IPS DF 4.7 (cell line): ENCODE measurements at regions not wholly inside any gene's neighbourhood (a gene's known extent, or its start where the extent isn't known, plus 50 kb on each side); places are given as distances from the start of the nearest gene placed in this dataset.
A peak's percentile ranks its signal among the peaks of the same experiment; 100 is the strongest.
"Not testable (repeated sequence)": the region's sequence is repeated elsewhere in the genome, so short reads cannot be mapped to it uniquely, and the experiment has no call there.

ENCODE experiments used
- DNase-seq: peaks from one replicate; pipeline ENCODE4 v3.0.0-alpha.2; 2013; ENCODE audit warnings: low spot score; ENCODE audit errors: extremely low read depth

- no peak for DNase-seq
These were observed 105.4 kb upstream of the MCHR2 start for GRCh38 chr6:100099189-100100074.

DNA sequence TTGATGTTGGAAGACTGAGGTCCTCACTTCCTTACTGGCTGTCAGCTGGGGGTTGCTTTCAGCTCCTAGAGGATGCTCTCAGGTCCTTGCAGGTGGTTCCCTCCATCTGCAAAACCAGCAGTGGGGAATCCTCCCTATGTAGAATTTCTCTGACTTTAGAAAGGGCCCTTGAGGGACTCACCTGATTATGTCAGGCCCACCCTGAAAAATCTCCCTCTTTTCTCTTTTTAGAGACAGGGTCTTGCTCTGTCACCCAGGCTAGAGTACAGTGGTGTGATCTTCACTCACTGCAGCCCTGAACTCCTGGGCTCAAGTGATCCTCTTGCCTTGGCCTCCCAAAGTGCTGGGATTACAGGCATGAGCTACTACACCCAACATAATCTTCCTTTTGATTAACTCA, 102.9 kb upstream of the MCHR2 start:
- no peak for DNase-seq

DNA sequence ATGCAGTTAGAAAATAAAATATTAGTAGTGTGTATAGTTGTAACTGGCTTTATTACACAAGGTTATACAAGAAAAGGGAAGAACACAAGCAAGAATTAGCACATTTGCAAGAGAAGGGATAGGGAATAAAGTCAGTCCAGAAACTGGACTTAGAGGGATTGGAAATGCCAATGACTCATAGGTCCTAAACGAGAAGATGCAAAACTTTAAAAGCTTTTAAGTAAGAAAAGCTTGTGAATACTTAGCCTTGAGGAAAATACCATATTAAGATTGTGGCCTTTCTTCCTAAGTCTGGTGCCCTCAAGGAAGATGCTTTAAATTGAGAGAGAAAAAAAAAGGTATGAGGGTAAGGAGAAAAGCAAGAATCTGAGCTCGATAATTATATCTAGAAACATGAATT, 102.3 kb upstream of the MCHR2 start:
- DNase-seq, result no peak

DNA sequence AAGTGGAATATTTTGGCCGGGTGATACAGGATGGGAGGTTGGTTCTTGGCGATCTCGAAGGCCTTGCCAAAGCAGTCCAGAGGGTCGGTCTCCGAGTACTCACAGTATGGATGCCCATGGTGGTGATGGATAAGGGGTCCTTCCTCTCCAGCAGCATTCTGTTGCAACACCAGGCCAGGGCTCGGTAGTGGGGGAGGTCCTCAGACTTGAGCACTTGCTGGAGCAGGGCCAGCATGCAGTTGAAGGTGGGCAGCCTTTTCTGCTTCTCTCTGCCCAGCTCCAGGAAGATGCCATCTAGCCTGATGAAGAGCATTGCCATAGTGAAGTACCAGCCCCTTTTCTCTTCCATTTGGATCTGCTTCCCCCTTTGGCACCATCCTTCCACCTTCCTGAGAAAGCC, 99.4 kb upstream of the MCHR2 start:
- DNase-seq, result no peak

GRCh38 chr6:100088009-100088408, 94.0 kb upstream of the MCHR2 start:
- no peak for DNase-seq

GRCh38 chr6:100084991-100085364, 91.0 kb upstream of the MCHR2 start:
- no peak for DNase-seq

GRCh38 chr6:100084316-100084990, 90.4 kb upstream of the MCHR2 start:
- DNase-seq, result no peak

GRCh38 chr6:100078509-100078908, 84.5 kb upstream of the MCHR2 start:
- DNase-seq, result peak; percentile 36

DNA sequence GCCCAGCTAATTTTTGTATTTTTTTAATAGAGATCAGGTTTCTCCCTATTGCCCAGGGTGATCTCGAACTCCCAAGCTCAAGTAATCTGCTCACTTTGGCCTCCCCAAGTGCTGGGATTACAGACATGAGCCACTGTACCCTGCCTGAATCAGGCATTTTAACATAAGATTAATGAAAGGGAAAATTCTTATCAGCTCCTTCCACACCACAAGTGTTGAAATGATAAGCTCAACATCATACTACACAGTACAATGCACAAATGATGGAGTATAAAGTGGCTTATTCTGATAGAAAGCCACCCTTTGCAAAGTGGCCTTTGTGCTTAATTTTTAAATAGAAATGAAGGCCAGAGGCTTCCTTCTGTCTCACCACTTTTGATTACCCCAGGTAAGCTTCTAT, 71.3 kb upstream of the MCHR2 start:
- no peak for DNase-seq

GRCh38 chr6:100062621-100063020, 68.6 kb upstream of the MCHR2 start:
- no peak for DNase-seq

DNA sequence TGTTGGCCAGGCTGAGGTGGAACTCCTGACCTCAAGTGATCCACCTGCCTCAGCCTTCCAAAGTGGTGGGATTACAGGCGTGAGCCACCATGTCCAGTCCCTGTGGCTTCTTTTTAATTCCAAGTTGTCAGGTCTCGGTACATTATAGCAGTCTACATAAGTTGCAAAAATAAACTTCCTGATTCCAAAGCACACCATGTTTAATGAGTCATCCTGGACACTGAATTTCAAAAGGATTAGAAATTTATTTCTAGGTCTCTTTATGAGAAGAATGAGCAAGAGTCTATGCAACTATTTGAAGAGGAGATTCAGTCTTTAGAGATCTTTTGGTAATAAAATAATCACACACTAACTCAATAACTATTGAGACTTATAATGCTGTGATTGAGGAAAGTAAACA, 63.9 kb upstream of the MCHR2 start:
- no peak for DNase-seq

DNA sequence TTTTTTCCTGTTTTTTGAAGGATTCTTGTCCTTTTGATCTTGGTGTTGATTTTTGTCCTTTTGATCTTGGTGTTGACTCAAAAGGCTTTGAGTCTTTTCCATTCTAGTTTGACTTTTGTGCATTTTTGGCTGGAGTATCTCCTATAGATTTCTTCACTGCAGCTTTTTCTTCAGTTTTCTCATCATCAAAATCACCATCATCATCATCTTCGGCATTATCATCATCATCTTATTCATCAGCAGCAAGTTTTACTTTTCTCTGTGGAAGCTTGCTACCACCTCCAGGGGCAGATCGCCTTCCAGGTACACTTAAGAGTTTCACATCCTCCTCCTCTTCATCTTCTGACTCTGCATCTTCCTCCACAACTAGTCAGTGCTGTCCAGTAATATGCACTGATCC, 56.5 kb upstream of the MCHR2 start:
- no peak for DNase-seq

DNA sequence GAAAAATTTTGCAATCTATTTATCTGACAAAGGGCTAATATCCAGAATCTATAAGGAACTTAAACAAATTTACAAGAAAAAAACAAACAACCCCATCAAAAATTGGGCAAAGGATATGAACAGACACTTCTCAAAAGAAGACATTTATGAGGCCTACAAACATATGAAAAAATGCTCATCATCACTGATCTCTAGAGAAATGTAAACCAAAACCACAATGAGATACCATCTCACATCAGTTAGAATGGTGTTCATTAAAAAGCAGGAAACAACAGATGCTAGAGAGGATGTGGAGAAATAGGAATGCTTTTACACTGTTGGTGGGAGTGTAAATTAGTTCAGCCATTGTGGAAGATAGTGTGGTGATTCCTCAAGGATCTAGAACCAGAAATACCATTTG, 49.9 kb upstream of the MCHR2 start:
- DNase-seq, result not testable (repeated sequence)
